SW 1271 (cell line): ENCODE measurements at regions not wholly inside any gene's neighbourhood (a gene's known extent, or its start where the extent isn't known, plus 50 kb on each side); places are given as distances from the start of the nearest gene placed in this dataset.

Experiments used
- DNase-seq, 2 experiments: peaks; one replicate each; lab custom pipeline; 2025; lab: John Stamatoyannopoulos, UW

GRCh38 chr3:98994128-98994762, 92.8 kb upstream of the DCBLD2 start:
- peak in 1 of 2 experiments; percentile 47 for DNase-seq

GRCh38 chr3:98991393-98991792, 89.9 kb upstream of the DCBLD2 start:
- DNase-seq, result peak in 1 of 2 experiments; percentile 26

GRCh38 chr3:98990657-98991056, 89.2 kb upstream of the DCBLD2 start:
- no peak for DNase-seq

GRCh38 chr3:98986073-98986472, 84.6 kb upstream of the DCBLD2 start:
- DNase-seq, result peak; percentile 48 to 62

- DNase-seq, result peak in 1 of 2 experiments; percentile 35
Observed at GRCh38 chr3:98985431-98985830, 83.9 kb upstream of the DCBLD2 start.

GRCh38 chr3:98984024-98984423, 82.5 kb upstream of the DCBLD2 start:
- no peak for DNase-seq

GRCh38 chr3:98982351-98982750, 80.9 kb upstream of the DCBLD2 start:
- DNase-seq, result no peak

GRCh38 chr3:98980915-98981596, 79.6 kb upstream of the DCBLD2 start:
- DNase-seq, result peak; percentile 27 to 81

GRCh38 chr3:98979296-98979695, 77.8 kb upstream of the DCBLD2 start:
- DNase-seq, result no peak

- DNase-seq, result no peak
Observed at GRCh38 chr3:98978068-98978811, 76.7 kb upstream of the DCBLD2 start.

GRCh38 chr3:98977520-98977919, 76.0 kb upstream of the DCBLD2 start:
- peak; percentile 59 to 86 for DNase-seq

- DNase-seq, result no peak
Observed at GRCh38 chr3:98974442-98974841, 72.9 kb upstream of the DCBLD2 start.

- DNase-seq, result no peak
Observed at GRCh38 chr3:98972720-98973119, 71.2 kb upstream of the DCBLD2 start.

GRCh38 chr3:98972155-98972554, 70.7 kb upstream of the DCBLD2 start:
- DNase-seq, result peak; percentile 35 to 62

- DNase-seq, result peak; percentile 84 to 98
Observed at GRCh38 chr3:98971169-98971681, 69.7 kb upstream of the DCBLD2 start.

GRCh38 chr3:98969295-98969694, 67.8 kb upstream of the DCBLD2 start:
- no peak for DNase-seq

GRCh38 chr3:98968824-98969223, 67.3 kb upstream of the DCBLD2 start:
- DNase-seq, result no peak

GRCh38 chr3:98968347-98968746, 66.9 kb upstream of the DCBLD2 start:
- DNase-seq, result no peak

- no peak for DNase-seq
Observed at GRCh38 chr3:98967758-98968157, 66.3 kb upstream of the DCBLD2 start.

GRCh38 chr3:98966862-98967546, 65.5 kb upstream of the DCBLD2 start:
- DNase-seq, result no peak

- DNase-seq, result no peak
Observed at GRCh38 chr3:98966434-98966833, 64.9 kb upstream of the DCBLD2 start.

GRCh38 chr3:98964784-98965183, 63.3 kb upstream of the DCBLD2 start:
- DNase-seq, result no peak
